RWPE2 (cell line): ENCODE measurements at regions not wholly inside any gene's neighbourhood (a gene's known extent, or its start where the extent isn't known, plus 50 kb on each side); places are given as distances from the start of the nearest gene placed in this dataset.
A peak's percentile ranks its signal among the peaks of the same experiment; 100 is the strongest.
"Not testable (repeated sequence)": the region's sequence is repeated elsewhere in the genome, so short reads cannot be mapped to it uniquely, and the experiment has no call there.

Experiments used
- ATAC-seq: fragments of 200-7000 bp; cut with Tn5 transposase; 3 replicates; pipeline ENCODE4 v1.9.1; 2021; ENCODE audit warnings: low read depth
- DNase-seq: peaks from one replicate; pipeline ENCODE4 v3.0.0-alpha.2; 2020; ENCODE audit warnings: low spot score
- H3K27ac ChIP-seq: fragments of 450-650 bp; 2 replicates; pipeline ENCODE4 v1.5.1; 2017; ENCODE audit warnings: mild to moderate bottlenecking; ENCODE audit not compliant: poor library complexity, severe bottlenecking
- H3K27me3 ChIP-seq: fragments of 250-450 bp; sonication (Bioruptor Pico); 2 replicates; pipeline ENCODE4 v1.5.1; 2021; ENCODE audit warnings: mild to moderate bottlenecking, moderate library complexity; ENCODE audit not compliant: insufficient read depth, poor library complexity, severe bottlenecking
- H3K36me3 ChIP-seq: fragments of 250-450 bp; sonication (Bioruptor Pico); 2 replicates; pipeline ENCODE4 v1.5.1; 2020; ENCODE audit warnings: low read depth, mild to moderate bottlenecking, moderate library complexity
- H3K4me1 ChIP-seq: fragments of 250-450 bp; sonication (Bioruptor Pico); 2 replicates; pipeline ENCODE4 v1.5.1; 2021; ENCODE audit warnings: mild to moderate bottlenecking, moderate library complexity; ENCODE audit not compliant: insufficient read depth, poor library complexity, severe bottlenecking
- H3K4me3 ChIP-seq: fragments of 250-450 bp; sonication (Bioruptor Pico); 2 replicates; pipeline ENCODE4 v1.5.1; 2021; ENCODE audit warnings: mild to moderate bottlenecking, moderate library complexity; ENCODE audit not compliant: severe bottlenecking
- H3K9me3 ChIP-seq: fragments of 250-450 bp; sonication (Bioruptor Pico); 2 replicates; pipeline ENCODE4 v1.5.1; 2021; ENCODE audit warnings: mild to moderate bottlenecking, moderate library complexity; ENCODE audit not compliant: severe bottlenecking
- TF ChIP-seq, protein P1 (sequence below): fragments of 450-650 bp; IDR thresholded peaks from one replicate; pipeline ENCODE4 v1.5.1; 2017; ENCODE audit warnings: mild to moderate bottlenecking, moderate library complexity; ENCODE audit not compliant: poor library complexity, severe bottlenecking

DNA sequence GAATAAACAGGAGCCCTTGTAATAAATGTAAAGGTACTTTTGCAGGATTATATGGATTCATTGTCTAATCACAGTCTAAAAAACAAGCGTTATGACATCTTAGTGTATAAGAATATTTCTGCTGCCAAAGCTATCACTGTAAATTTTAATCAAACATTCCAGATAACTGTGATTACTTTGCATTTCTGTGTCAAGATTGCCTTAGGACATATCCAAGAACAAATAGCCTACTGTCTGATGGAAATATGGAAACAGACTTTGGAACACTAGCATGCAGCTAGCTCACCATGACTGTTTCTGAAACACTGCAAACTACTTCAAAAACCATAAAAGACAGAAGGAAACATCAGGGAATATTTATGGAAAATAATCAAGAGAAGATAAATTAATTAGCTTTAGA, 248.7 kb upstream of the ASCC3 start:
- Histone ChIP-seq H3K9me3 (no peaks in the 10 kb centered on the region), H3K27ac (no peak overlapping the region), H3K4me1 (no peaks in the 10 kb centered on the region), H3K4me3 (no peak overlapping the region), H3K36me3 (no peaks in the 10 kb centered on the region), H3K27me3 (no peaks in the 10 kb centered on the region)
- ATAC-seq (no peak), DNase-seq (no peak)
- TF ChIP-seq, protein P1, sequence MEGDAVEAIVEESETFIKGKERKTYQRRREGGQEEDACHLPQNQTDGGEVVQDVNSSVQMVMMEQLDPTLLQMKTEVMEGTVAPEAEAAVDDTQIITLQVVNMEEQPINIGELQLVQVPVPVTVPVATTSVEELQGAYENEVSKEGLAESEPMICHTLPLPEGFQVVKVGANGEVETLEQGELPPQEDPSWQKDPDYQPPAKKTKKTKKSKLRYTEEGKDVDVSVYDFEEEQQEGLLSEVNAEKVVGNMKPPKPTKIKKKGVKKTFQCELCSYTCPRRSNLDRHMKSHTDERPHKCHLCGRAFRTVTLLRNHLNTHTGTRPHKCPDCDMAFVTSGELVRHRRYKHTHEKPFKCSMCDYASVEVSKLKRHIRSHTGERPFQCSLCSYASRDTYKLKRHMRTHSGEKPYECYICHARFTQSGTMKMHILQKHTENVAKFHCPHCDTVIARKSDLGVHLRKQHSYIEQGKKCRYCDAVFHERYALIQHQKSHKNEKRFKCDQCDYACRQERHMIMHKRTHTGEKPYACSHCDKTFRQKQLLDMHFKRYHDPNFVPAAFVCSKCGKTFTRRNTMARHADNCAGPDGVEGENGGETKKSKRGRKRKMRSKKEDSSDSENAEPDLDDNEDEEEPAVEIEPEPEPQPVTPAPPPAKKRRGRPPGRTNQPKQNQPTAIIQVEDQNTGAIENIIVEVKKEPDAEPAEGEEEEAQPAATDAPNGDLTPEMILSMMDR = no peak

DNA sequence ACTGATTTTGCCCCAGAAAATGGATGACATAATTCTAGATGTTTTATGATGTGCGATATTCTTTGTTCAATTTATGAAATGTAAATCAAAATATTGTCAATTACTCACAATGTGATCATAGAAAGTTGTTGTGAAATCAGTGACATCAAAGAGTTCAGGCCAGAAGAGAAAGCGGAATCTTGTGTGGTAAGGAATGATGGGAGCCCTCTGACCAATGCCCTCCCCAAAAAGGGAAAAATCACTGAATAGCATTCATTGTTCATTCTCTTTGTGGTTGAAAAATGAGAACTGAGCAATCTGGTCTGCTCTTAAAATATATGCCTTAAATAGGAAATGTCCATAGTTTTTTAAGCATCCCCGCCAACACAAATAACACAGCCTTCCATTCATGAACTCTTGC, 247.1 kb upstream of the GRIK2 start:
- ATAC-seq = peak; percentile 96
- no peaks in the 10 kb centered on the region for H3K36me3 ChIP-seq
- no peak overlapping the region for H3K4me3 ChIP-seq
- H3K27ac ChIP-seq = no peak overlapping the region
- no peak for DNase-seq
- no peaks in the 10 kb centered on the region for H3K9me3 ChIP-seq
- H3K4me1 ChIP-seq = peaks cover 5% of the 10 kb centered on the region
- TF ChIP-seq, protein P1 = no peak
- H3K27me3 ChIP-seq = no peaks in the 10 kb centered on the region

DNA sequence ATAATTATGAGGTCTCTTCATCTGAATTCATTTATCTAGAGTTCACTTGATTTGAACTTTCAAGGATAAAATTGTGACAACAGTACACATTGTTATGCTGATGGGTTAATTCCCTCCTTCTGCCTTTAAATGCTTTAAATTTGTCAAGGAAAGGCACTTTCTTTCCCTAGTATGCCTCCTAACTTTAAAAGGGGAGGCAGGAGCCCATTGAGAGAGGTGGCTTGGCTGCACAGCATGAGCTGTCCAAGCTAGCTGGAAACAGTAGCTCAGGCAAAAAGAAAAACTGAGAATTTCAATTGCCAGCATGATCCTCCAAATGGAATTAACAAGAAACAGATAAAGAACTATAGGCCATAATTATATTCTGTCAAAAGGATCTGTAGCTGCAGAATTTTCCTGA, 243.3 kb upstream of the GRIK2 start:
- DNase-seq (no peak), ATAC-seq (no peak)
- TF ChIP-seq, protein P1 = no peak
- Histone ChIP-seq H3K9me3 (no peaks in the 10 kb centered on the region), H3K27me3 (no peaks in the 10 kb centered on the region), H3K4me3 (no peak overlapping the region), H3K36me3 (no peaks in the 10 kb centered on the region), H3K4me1 (peaks cover 5% of the 10 kb centered on the region), H3K27ac (no peak overlapping the region)

DNA sequence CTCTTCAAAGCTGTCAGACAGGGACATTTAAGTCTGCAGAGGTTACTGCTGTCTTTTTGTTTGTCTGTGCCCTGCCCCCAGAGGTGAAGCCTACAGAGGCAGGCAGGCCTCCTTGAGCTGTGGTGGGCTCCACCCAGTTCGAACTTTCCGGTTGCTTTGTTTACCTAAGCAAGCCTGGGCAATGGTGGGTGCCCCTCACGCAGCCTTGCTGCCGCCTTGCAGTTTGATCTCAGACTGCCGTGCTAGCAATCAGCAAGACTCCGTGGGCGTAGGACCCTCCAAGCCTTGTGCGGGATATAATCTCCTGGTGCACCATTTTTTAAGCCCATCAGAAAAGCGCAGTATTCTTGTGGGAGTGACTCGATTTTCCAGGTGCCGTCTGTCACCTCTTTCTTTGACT, 235.9 kb upstream of the GRIK2 start:
- not testable (repeated sequence) for ATAC-seq, H3K36me3 ChIP-seq, DNase-seq, H3K4me1 ChIP-seq, H3K27ac ChIP-seq, H3K27me3 ChIP-seq, H3K9me3 ChIP-seq, H3K4me3 ChIP-seq

DNA sequence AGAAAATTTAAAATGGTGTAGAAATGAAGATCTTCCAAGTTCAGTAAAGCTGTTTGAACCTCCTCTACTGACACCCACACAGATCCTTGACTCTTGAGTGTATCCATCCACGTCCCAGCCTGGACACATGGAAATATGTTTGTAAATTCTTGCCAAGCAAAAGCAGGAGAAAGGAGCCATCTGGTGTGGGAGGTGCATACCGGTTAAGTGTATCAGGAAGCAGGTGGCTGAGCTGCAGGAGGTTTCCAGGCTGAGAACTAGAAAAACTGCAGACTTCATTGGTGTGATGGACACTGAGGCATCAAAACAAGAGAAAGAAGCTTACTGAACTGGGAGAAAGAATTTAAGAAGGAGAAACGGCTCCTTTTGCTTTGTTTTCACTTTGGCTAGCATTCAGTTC, 229.9 kb upstream of the GRIK2 start:
- TF ChIP-seq, protein P1 = no peak
- H3K4me3 ChIP-seq = no peak overlapping the region
- H3K9me3 ChIP-seq = no peaks in the 10 kb centered on the region
- H3K27me3 ChIP-seq = no peaks in the 10 kb centered on the region
- H3K27ac ChIP-seq = no peak overlapping the region
- no peaks in the 10 kb centered on the region for H3K4me1 ChIP-seq
- DNase-seq = no peak
- no peaks in the 10 kb centered on the region for H3K36me3 ChIP-seq
- no peak for ATAC-seq

DNA sequence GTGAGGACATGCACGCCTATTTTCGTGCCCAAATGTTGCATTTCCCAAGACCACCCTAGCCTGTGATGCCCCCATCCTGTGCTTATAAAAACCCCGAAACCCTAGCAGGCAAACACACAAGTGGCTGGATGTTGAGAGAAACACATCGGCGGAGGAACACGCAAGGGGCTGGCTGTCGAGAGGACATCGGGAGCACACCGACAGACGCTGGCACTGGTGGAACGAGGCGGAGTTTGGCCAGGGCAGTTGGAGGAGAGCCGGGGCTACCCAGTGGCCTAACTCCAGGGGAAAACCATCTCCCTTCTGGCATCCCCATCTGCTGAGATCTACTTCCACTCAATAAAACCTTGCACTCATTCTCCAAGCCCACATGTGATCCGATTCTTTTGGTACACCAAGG, 225.9 kb upstream of the GRIK2 start:
- Histone ChIP-seq H3K4me3 (no peak overlapping the region), H3K27me3 (no peaks in the 10 kb centered on the region), H3K27ac (no peak overlapping the region), H3K4me1 (no peaks in the 10 kb centered on the region), H3K36me3 (no peaks in the 10 kb centered on the region), H3K9me3 (no peaks in the 10 kb centered on the region)
- DNase-seq = no peak
- ATAC-seq = no peak
- TF ChIP-seq, protein P1 = no peak

DNA sequence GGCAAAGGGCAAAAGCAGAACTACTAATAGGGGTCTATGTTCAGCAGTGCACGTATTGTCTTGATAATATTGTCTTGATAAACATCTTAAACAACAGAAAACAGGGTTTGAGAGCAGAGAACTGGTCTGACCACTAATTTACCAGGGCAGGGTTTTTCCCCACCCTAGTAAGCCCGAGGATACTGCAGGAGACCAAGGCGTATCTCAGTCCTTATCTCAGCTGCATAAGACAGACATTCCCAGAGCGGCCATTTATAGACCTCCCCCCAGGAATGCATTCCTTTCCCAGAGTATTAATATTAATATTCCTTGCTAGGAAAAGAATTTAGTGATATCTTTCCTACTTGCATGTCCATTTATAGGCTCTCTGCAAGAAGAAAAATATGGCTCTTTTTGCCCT, 222.5 kb upstream of the GRIK2 start:
- H3K36me3 ChIP-seq, H3K27ac ChIP-seq, H3K4me1 ChIP-seq, DNase-seq, H3K27me3 ChIP-seq, H3K4me3 ChIP-seq, ATAC-seq, H3K9me3 ChIP-seq: not testable (repeated sequence)
